IPS DF 4.7 (cell line): ENCODE measurements at regions not wholly inside any gene's neighbourhood (a gene's known extent, or its start where the extent isn't known, plus 50 kb on each side); places are given as distances from the start of the nearest gene placed in this dataset.
"Not testable (repeated sequence)": the region's sequence is repeated elsewhere in the genome, so short reads cannot be mapped to it uniquely, and the experiment has no call there.

ENCODE experiments used
- DNase-seq: peaks from one replicate; pipeline ENCODE4 v3.0.0-alpha.2; 2013; ENCODE audit warnings: low spot score; ENCODE audit errors: extremely low read depth

GRCh38 chr12:19665121-19665900 lies 226.0 kb downstream of the AEBP2 start:
- DNase-seq = no peak

GRCh38 chr12:19666070-19666469 lies 226.8 kb downstream of the AEBP2 start:
- no peak for DNase-seq

- no peak for DNase-seq
Observed at GRCh38 chr12:19669793-19670192, 230.5 kb downstream of the AEBP2 start.

GRCh38 chr12:19671695-19672094 lies 232.4 kb downstream of the AEBP2 start:
- no peak for DNase-seq

GRCh38 chr12:19674437-19674836 lies 235.1 kb downstream of the AEBP2 start:
- DNase-seq = no peak

GRCh38 chr12:19675361-19675760 lies 236.1 kb downstream of the AEBP2 start:
- DNase-seq = no peak

- not testable (repeated sequence) for DNase-seq
Observed at GRCh38 chr12:19678501-19678900, 239.2 kb downstream of the AEBP2 start.

GRCh38 chr12:19681007-19681406 lies 241.7 kb downstream of the AEBP2 start:
- peak; percentile 7 for DNase-seq

- no peak for DNase-seq
Observed at GRCh38 chr12:19683178-19683927, 244.1 kb downstream of the AEBP2 start.

- DNase-seq = no peak
Observed at GRCh38 chr12:19687371-19687770, 248.1 kb downstream of the AEBP2 start.

- no peak for DNase-seq
Observed at GRCh38 chr12:19688532-19688931, 249.2 kb downstream of the AEBP2 start.

GRCh38 chr12:19689226-19689625 lies 249.9 kb downstream of the AEBP2 start:
- DNase-seq = no peak

GRCh38 chr12:19689801-19690472 lies 250.6 kb downstream of the AEBP2 start:
- DNase-seq = no peak

GRCh38 chr12:19692091-19692490 lies 252.8 kb downstream of the AEBP2 start:
- no peak for DNase-seq

GRCh38 chr12:19692566-19692965 lies 253.3 kb downstream of the AEBP2 start:
- DNase-seq = no peak

- no peak for DNase-seq
Observed at GRCh38 chr12:19694627-19695026, 255.3 kb downstream of the AEBP2 start.

- DNase-seq = no peak
Observed at GRCh38 chr12:19695244-19696098, 256.2 kb downstream of the AEBP2 start.

- no peak for DNase-seq
Observed at GRCh38 chr12:19700969-19701368, 261.7 kb downstream of the AEBP2 start.

- DNase-seq = no peak
Observed at GRCh38 chr12:19704966-19705365, 265.7 kb downstream of the AEBP2 start.

- DNase-seq = no peak
Observed at GRCh38 chr12:19706936-19707335, 267.6 kb downstream of the AEBP2 start.

- DNase-seq = no peak
Observed at GRCh38 chr12:19707948-19708409, 268.7 kb downstream of the AEBP2 start.
